CD4-positive, alpha-beta T cell (primary cell): ENCODE measurements at regions not wholly inside any gene's neighbourhood (a gene's known extent, or its start where the extent isn't known, plus 50 kb on each side); places are given as distances from the start of the nearest gene placed in this dataset.

Experiments used
- ATAC-seq: fragments of 200-7000 bp; cut with Tn5 transposase; one replicate; pipeline ENCODE4 v1.10.0; 2022; ENCODE audit warnings: mild to moderate bottlenecking; ENCODE audit not compliant: poor library complexity
- CTCF ChIA-PET: fragments of 350-600 bp; sonication (Branson Sonifier 250); formaldehyde crosslinking; loops from one replicate; lab custom pipeline; 2021; ENCODE audit warnings: antibody characterized with exemption, inconsistent platforms; lab: Charles Lee
- POLR2A ChIA-PET: fragments of 350-600 bp; sonication (Branson Sonifier 250); formaldehyde crosslinking; loops from one replicate; lab custom pipeline; 2021; ENCODE audit warnings: antibody characterized with exemption, inconsistent platforms; lab: Charles Lee
- DNase-seq, 14 experiments: peaks; one replicate each; pipeline ENCODE4 v3.0.0-alpha.2; 2013 to 2020; ENCODE audit warnings: mixed read lengths in 2 of 14
- H3K27ac ChIP-seq, 2 donors: one replicate each; pipeline versions ENCODE4 v1.5.1 to v1.7.0; 2013; ENCODE audit warnings: low read length in 2 of 2, low read depth in 1 of 2, mild to moderate bottlenecking in 1 of 2
- H3K27me3 ChIP-seq, 2 experiments: 1 replicate in 1 of 2; 2 replicates in 1 of 2; pipeline versions ENCODE4 v1.6.1 to v1.7.0; 2013; ENCODE audit warnings: low read length in 2 of 2, control low read depth in 1 of 2, mild to moderate bottlenecking in 1 of 2, moderate library complexity in 1 of 2; ENCODE audit not compliant: insufficient read depth in 2 of 2, control insufficient read depth in 1 of 2
- H3K36me3 ChIP-seq: one replicate; pipeline ENCODE4 v1.6.1; 2013; ENCODE audit warnings: low read length, control low read depth; ENCODE audit not compliant: insufficient read depth
- H3K4me1 ChIP-seq: one replicate; pipeline ENCODE4 v1.6.1; 2013; ENCODE audit warnings: low read length, control low read depth; ENCODE audit not compliant: insufficient read depth
- H3K4me3 ChIP-seq: one replicate; pipeline ENCODE4 v1.5.1; 2013; ENCODE audit warnings: mild to moderate bottlenecking, low read length, moderate library complexity
- H3K9me3 ChIP-seq, 2 experiments: 1 replicate in 1 of 2; 2 replicates in 1 of 2; pipeline versions ENCODE4 v1.6.1 to v1.7.0; 2013; ENCODE audit warnings: low read length in 2 of 2, mild to moderate bottlenecking in 2 of 2, control low read depth in 1 of 2, moderate library complexity in 1 of 2; ENCODE audit not compliant: control insufficient read depth in 1 of 2, insufficient read depth in 1 of 2
- H3K27ac Mint-ChIP-seq: one replicate; pipeline ENCODE4 v1.8.0; 2020; ENCODE audit warnings: mixed read lengths
- H3K27me3 Mint-ChIP-seq: one replicate; pipeline ENCODE4 v1.8.0; 2021; ENCODE audit warnings: mixed read lengths
- H3K36me3 Mint-ChIP-seq: one replicate; pipeline ENCODE4 v1.8.0; 2021; ENCODE audit warnings: low read depth, mixed read lengths
- H3K4me1 Mint-ChIP-seq: one replicate; pipeline ENCODE4 v1.8.0; 2021; ENCODE audit warnings: low read depth, mixed read lengths
- H3K4me3 Mint-ChIP-seq: one replicate; pipeline ENCODE4 v1.8.0; 2020; ENCODE audit warnings: mild to moderate bottlenecking, mixed read lengths
- H3K9me3 Mint-ChIP-seq: one replicate; pipeline ENCODE4 v1.8.0; 2020; ENCODE audit warnings: mixed read lengths
- intact Hi-C, 2 experiments: fragments of 100-400 bp; cut with DNase I in 1 of 2; cut with micrococcal nuclease in 1 of 2; formaldehyde crosslinking; loops; one replicate each; pipeline versions ENCODE4 v1.15.1 to v1.9.0; 2023 to 2025; cut with DNase I, micrococcal nuclease
- TF ChIP-seq, protein P1 (sequence below): fragments of 200-600 bp; IDR thresholded peaks from one replicate; pipeline ENCODE4 v1.8.0; 2022; ENCODE audit warnings: antibody characterized with exemption, mild to moderate bottlenecking

DNA sequence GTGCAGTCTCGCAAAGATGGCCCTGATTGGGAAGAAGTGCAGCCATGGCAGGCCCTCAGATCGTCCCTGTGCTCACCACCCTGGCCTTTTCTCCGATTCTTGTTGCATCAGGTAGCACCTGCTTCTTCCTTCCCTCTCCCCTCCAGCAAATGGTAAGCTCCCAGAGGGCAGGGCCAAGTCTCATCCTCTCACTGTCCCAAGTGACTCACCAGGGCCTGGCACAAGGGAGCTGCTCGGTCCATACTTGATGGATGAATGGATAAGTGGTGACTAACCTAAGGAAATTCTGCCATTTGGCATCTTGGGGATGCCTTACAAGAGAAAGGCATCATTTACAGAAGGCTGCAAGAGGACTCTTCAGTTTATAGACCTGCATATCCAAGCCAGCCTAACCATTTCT, 84.9 kb downstream of the ZIC5 start:
- ATAC-seq (no peak), DNase-seq (no peak)
- Histone ChIP-seq H3K9me3 (no peaks in the 10 kb centered on the region), H3K27ac (no peak overlapping the region), H3K4me1 (no peaks in the 10 kb centered on the region), H3K4me3 (no peak overlapping the region), H3K36me3 (no peaks in the 10 kb centered on the region), H3K27me3 (no peaks in the 10 kb centered on the region)
- no peaks in the 10 kb centered on the region for H3K4me1 Mint-ChIP-seq
- no peaks in the 10 kb centered on the region for H3K9me3 Mint-ChIP-seq
- TF ChIP-seq, protein P1, sequence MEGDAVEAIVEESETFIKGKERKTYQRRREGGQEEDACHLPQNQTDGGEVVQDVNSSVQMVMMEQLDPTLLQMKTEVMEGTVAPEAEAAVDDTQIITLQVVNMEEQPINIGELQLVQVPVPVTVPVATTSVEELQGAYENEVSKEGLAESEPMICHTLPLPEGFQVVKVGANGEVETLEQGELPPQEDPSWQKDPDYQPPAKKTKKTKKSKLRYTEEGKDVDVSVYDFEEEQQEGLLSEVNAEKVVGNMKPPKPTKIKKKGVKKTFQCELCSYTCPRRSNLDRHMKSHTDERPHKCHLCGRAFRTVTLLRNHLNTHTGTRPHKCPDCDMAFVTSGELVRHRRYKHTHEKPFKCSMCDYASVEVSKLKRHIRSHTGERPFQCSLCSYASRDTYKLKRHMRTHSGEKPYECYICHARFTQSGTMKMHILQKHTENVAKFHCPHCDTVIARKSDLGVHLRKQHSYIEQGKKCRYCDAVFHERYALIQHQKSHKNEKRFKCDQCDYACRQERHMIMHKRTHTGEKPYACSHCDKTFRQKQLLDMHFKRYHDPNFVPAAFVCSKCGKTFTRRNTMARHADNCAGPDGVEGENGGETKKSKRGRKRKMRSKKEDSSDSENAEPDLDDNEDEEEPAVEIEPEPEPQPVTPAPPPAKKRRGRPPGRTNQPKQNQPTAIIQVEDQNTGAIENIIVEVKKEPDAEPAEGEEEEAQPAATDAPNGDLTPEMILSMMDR = no peak
- H3K27ac Mint-ChIP-seq = no peak overlapping the region
- H3K4me3 Mint-ChIP-seq = no peak overlapping the region
- CTCF ChIA-PET = no interaction called here
- POLR2A ChIA-PET = no interaction called here
- intact Hi-C loops = no loop called here
- H3K36me3 Mint-ChIP-seq = no peaks in the 10 kb centered on the region
- no peaks in the 10 kb centered on the region for H3K27me3 Mint-ChIP-seq

DNA sequence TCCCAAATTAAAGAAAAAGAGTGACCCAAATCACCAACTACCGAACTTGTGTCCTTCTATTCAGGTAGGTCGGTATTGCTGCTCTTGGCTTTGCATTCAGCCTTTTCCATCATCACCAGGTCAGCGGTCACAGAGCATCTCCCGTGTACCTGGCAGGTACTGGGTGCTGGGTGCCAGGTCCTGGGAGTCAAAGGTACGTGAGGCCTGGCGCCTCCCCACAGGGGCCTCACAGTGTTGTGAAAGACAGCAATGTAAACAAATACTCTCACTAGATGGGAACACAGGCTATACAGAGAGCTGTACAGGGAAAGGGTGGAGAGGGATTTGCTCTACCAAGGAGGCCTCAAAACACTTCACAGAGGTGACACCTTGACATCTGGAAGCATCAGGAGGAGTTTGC, 86.7 kb downstream of the ZIC5 start:
- no peak for DNase-seq
- no peaks in the 10 kb centered on the region for H3K36me3 ChIP-seq
- intact Hi-C loops = no loop called here
- ATAC-seq = no peak
- no peak overlapping the region for H3K27ac Mint-ChIP-seq
- H3K4me1 ChIP-seq = no peaks in the 10 kb centered on the region
- no peaks in the 10 kb centered on the region for H3K9me3 ChIP-seq
- no peaks in the 10 kb centered on the region for H3K27me3 ChIP-seq
- ChIA-PET POLR2A (no interaction called here), CTCF (no interaction called here)
- H3K4me3 Mint-ChIP-seq = no peak overlapping the region
- no peaks in the 10 kb centered on the region for H3K27me3 Mint-ChIP-seq
- no peak overlapping the region for H3K4me3 ChIP-seq
- no peaks in the 10 kb centered on the region for H3K4me1 Mint-ChIP-seq
- H3K36me3 Mint-ChIP-seq = no peaks in the 10 kb centered on the region
- H3K9me3 Mint-ChIP-seq = no peaks in the 10 kb centered on the region
- TF ChIP-seq, protein P1 = no peak
- no peak overlapping the region for H3K27ac ChIP-seq

DNA sequence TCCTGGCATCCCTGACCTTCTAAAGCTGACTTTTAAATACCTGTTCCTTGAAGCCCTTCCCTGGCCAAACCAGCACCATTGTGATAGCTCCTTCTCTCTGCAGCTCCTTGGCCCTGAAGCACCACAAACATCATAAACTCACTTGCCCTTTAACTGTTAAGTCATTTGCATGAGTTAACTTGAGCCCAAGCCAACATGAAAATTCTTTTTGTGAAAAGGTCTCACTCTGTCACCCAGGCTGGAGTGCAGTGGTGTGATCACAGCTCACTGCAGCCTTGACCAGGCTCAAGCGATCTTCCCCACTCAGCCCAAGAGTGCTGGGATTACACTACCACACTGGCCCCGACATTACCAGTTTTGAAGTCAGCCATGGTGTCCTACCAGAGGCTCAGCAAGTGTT, 87.8 kb downstream of the ZIC5 start:
- H3K4me3 Mint-ChIP-seq = no peak overlapping the region
- POLR2A ChIA-PET = no interaction called here

More for the DNA sequence above, 87.8 kb downstream of the ZIC5 start:
- Mint-ChIP-seq H3K9me3 (no peaks in the 10 kb centered on the region), H3K27me3 (no peaks in the 10 kb centered on the region), H3K27ac (no peak overlapping the region), H3K36me3 (no peaks in the 10 kb centered on the region), H3K4me1 (no peaks in the 10 kb centered on the region)
- Histone ChIP-seq H3K4me3 (no peak overlapping the region), H3K4me1 (no peaks in the 10 kb centered on the region), H3K36me3 (no peaks in the 10 kb centered on the region), H3K27me3 (no peaks in the 10 kb centered on the region), H3K27ac (no peak overlapping the region), H3K9me3 (no peaks in the 10 kb centered on the region)
- DNase-seq = no peak
- intact Hi-C loops = no loop called here
- CTCF ChIA-PET = no interaction called here
- ATAC-seq = no peak
- TF ChIP-seq, protein P1 = no peak
